Neural progenitor cell (in vitro differentiated cells): ENCODE measurements at regions not wholly inside any gene's neighbourhood (a gene's known extent, or its start where the extent isn't known, plus 50 kb on each side); places are given as distances from the start of the nearest gene placed in this dataset.

ENCODE experiments used
- DNase-seq: peaks from one replicate; pipeline ENCODE4 v3.0.0-alpha.2; 2016; ENCODE audit warnings: low spot score
- H2AFZ ChIP-seq: fragments of 200-600 bp; sonication (generic); replicated peaks from 2 replicates; pipeline ENCODE4 v1.6.1; 2016; ENCODE audit warnings: antibody characterized with exemption
- H3F3A ChIP-seq: fragments of 200-600 bp; sonication (generic); 2 replicates; pipeline ENCODE4 v1.6.1; 2016; ENCODE audit warnings: antibody characterized with exemption, low read depth
- H3K27ac ChIP-seq: fragments of 200-600 bp; sonication (generic); 2 replicates; pipeline ENCODE4 v1.5.1; 2016; ENCODE audit warnings: mild to moderate bottlenecking
- H3K27me3 ChIP-seq: fragments of 200-600 bp; sonication (generic); 2 replicates; pipeline ENCODE4 v1.6.1; 2016; ENCODE audit warnings: mild to moderate bottlenecking, moderate library complexity
- H3K36me3 ChIP-seq: fragments of 200-600 bp; sonication (generic); 2 replicates; pipeline ENCODE4 v1.5.1; 2016
- H3K4me1 ChIP-seq: fragments of 200-600 bp; sonication (generic); 2 replicates; pipeline ENCODE4 v1.6.1; 2016; ENCODE audit warnings: mixed run types
- H3K4me2 ChIP-seq: fragments of 200-600 bp; sonication (generic); 2 replicates; pipeline ENCODE4 v1.6.1; 2016
- H3K4me3 ChIP-seq: fragments of 200-600 bp; sonication (generic); 2 replicates; pipeline ENCODE4 v1.5.1; 2016
- H3K79me2 ChIP-seq: fragments of 200-600 bp; sonication (generic); 2 replicates; pipeline ENCODE4 v1.6.1; 2016; ENCODE audit warnings: low read depth
- H3K9ac ChIP-seq: fragments of 200-600 bp; sonication (generic); 2 replicates; pipeline ENCODE4 v1.6.1; 2016
- H3K9me3 ChIP-seq: fragments of 200-600 bp; sonication (generic); 2 replicates; pipeline ENCODE4 v1.5.1; 2016; ENCODE audit warnings: low read depth
- H4K20me1 ChIP-seq: fragments of 200-600 bp; sonication (generic); 2 replicates; pipeline ENCODE4 v1.6.1; 2016; ENCODE audit warnings: low read depth
- H3K27ac Mint-ChIP-seq: 3 replicates; pipeline ENCODE4 v1.8.0; 2021; ENCODE audit warnings: mixed read lengths
- H3K27me3 Mint-ChIP-seq: 2 replicates; pipeline ENCODE4 v1.8.0; 2022; ENCODE audit warnings: low read depth, mild to moderate bottlenecking, inconsistent platforms, moderate library complexity, mixed read lengths; ENCODE audit not compliant: insufficient read depth
- H3K36me3 Mint-ChIP-seq: 3 replicates; pipeline ENCODE4 v1.8.0; 2021; ENCODE audit warnings: mixed read lengths
- H3K4me1 Mint-ChIP-seq: 3 replicates; pipeline ENCODE4 v1.8.0; 2021; ENCODE audit warnings: mixed read lengths
- H3K4me3 Mint-ChIP-seq: 3 replicates; pipeline ENCODE4 v1.8.0; 2021; ENCODE audit warnings: mild to moderate bottlenecking, moderate library complexity, mixed read lengths
- H3K9me3 Mint-ChIP-seq: 3 replicates; pipeline ENCODE4 v1.8.0; 2020; ENCODE audit warnings: mixed read lengths
- CTCF ChIP-seq: fragments of 200-600 bp; sonication (generic); IDR thresholded peaks from 2 replicates; pipeline ENCODE4 v1.5.1; 2017; ENCODE audit warnings: antibody characterized with exemption, mild to moderate bottlenecking
- EZH2 ChIP-seq: fragments of 200-600 bp; sonication (generic); IDR thresholded peaks from 2 replicates; pipeline ENCODE4 v1.6.1; 2017; ENCODE audit warnings: antibody characterized with exemption, mild to moderate bottlenecking, moderate library complexity
- EZH2phosphoT487 ChIP-seq: fragments of 200-600 bp; sonication (generic); IDR thresholded peaks from 2 replicates; pipeline ENCODE4 v1.6.1; 2017; ENCODE audit warnings: antibody characterized with exemption

- Mint-ChIP-seq H3K36me3 (no peaks in the 10 kb centered on the region), H3K9me3 (no peaks in the 10 kb centered on the region), H3K27ac (no peak overlapping the region), H3K27me3 (peaks cover 3% of the 10 kb centered on the region), H3K4me3 (no peak overlapping the region), H3K4me1 (peaks cover 14% of the 10 kb centered on the region)
- Histone ChIP-seq H3F3A (peaks cover 16% of the 10 kb centered on the region), H3K4me2 (no peak overlapping the region), H3K4me1 (peaks cover 19% of the 10 kb centered on the region), H3K79me2 (no peaks in the 10 kb centered on the region), H3K27ac (no peak overlapping the region), H3K9me3 (no peaks in the 10 kb centered on the region), H3K36me3 (no peaks in the 10 kb centered on the region), H2AFZ (no peak overlapping the region), H3K9ac (no peak overlapping the region), H3K27me3 (peaks cover 34% of the 10 kb centered on the region), H3K4me3 (no peak overlapping the region), H4K20me1 (no peaks in the 10 kb centered on the region)
- DNase-seq: peak; percentile 54
- peak; percentile 72 for TF ChIP-seq CTCF
- no peak for TF ChIP-seq EZH2
- no peak for TF ChIP-seq EZH2phosphoT487
Measured at GRCh38 chr10:83961620-83962019, 177.7 kb upstream of the GHITM start.

GRCh38 chr10:83963446-83963845 is 175.9 kb upstream of the GHITM start:
- no peaks in the 10 kb centered on the region for H3K36me3 ChIP-seq
- H3K4me2 ChIP-seq: no peak overlapping the region
- H3K36me3 Mint-ChIP-seq: no peaks in the 10 kb centered on the region

DNA sequence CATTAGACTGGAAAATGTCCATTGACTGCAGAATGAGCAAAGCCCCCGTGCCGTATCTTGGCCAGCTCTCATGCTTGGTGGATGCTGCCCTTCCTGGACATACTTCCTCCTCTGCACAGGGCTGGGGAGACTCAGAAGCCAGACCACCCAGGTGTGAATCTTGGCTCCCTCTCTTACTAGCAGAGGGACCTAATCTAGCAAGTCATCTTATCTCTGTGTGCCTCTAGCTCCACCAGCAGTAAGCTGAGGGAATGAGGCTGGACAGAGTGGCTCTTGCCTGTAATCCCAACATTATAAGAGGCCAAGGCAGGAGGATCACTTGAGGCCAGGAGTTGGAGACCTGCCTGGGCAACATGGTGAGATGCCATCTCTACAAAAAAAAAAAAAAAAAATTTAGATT is 173.8 kb upstream of the GHITM start:
- H4K20me1 ChIP-seq: no peaks in the 10 kb centered on the region
- Mint-ChIP-seq H3K27ac (no peak overlapping the region), H3K4me3 (no peak overlapping the region), H3K9me3 (no peaks in the 10 kb centered on the region), H3K27me3 (peaks cover 3% of the 10 kb centered on the region), H3K4me1 (peaks cover 2% of the 10 kb centered on the region), H3K36me3 (no peaks in the 10 kb centered on the region)
- H3K4me1 ChIP-seq: peaks cover 4% of the 10 kb centered on the region
- no peak overlapping the region for H3K27ac ChIP-seq
- H3K9me3 ChIP-seq: no peaks in the 10 kb centered on the region
- peaks cover 6% of the 10 kb centered on the region for H3K27me3 ChIP-seq
- no peak overlapping the region for H3K4me3 ChIP-seq
- peak; percentile 58 for DNase-seq
- no peak overlapping the region for H3K9ac ChIP-seq
- TF ChIP-seq CTCF (peak; percentile 41), EZH2phosphoT487 (no peak)
- no peak overlapping the region for H2AFZ ChIP-seq
- H3F3A ChIP-seq: no peaks in the 10 kb centered on the region
- no peaks in the 10 kb centered on the region for H3K79me2 ChIP-seq
- no peaks in the 10 kb centered on the region for H3K36me3 ChIP-seq
- H3K4me2 ChIP-seq: no peak overlapping the region

More at GRCh38 chr10:83963446-83963845, 175.9 kb upstream of the GHITM start:
- Histone ChIP-seq H3K79me2 (no peaks in the 10 kb centered on the region), H3K27me3 (peaks cover 26% of the 10 kb centered on the region), H2AFZ (no peak overlapping the region), H4K20me1 (no peaks in the 10 kb centered on the region), H3K4me1 (peaks cover 4% of the 10 kb centered on the region), H3K27ac (no peak overlapping the region), H3K9ac (no peak overlapping the region), H3K4me3 (no peak overlapping the region), H3F3A (no peaks in the 10 kb centered on the region), H3K9me3 (no peaks in the 10 kb centered on the region)
- Mint-ChIP-seq H3K27ac (no peak overlapping the region), H3K27me3 (peaks cover 3% of the 10 kb centered on the region), H3K4me3 (no peak overlapping the region), H3K9me3 (no peaks in the 10 kb centered on the region), H3K4me1 (peaks cover 2% of the 10 kb centered on the region)
- no peak for DNase-seq
- no peak for TF ChIP-seq EZH2phosphoT487
- TF ChIP-seq EZH2: no peak
- TF ChIP-seq CTCF: no peak
